Keratinocyte (primary cell): ENCODE measurements at regions not wholly inside any gene's neighbourhood (a gene's known extent, or its start where the extent isn't known, plus 50 kb on each side); places are given as distances from the start of the nearest gene placed in this dataset.

Experiments
- CTCF ChIP-seq, 3 experiments: IDR thresholded peaks in 1 of 3; conservative IDR thresholded peaks in 1 of 3; optimal IDR thresholded peaks in 1 of 3; 2 replicates in 2 of 3; 3 replicates in 1 of 3; pipeline versions ENCODE3 to v1.5.1; 2011; ENCODE audit warnings: low read length in 3 of 3, mild to moderate bottlenecking in 3 of 3, moderate library complexity in 2 of 3, control low read depth in 1 of 3, inconsistent platforms in 1 of 3; ENCODE audit not compliant: insufficient read depth in 2 of 3; ENCODE audit errors: extremely low read depth in 1 of 3
- EZH2 ChIP-seq: IDR thresholded peaks from one replicate; pipeline ENCODE4 v1.6.1; 2012; ENCODE audit warnings: inconsistent platforms, mild to moderate bottlenecking, low read length, moderate library complexity

- TF ChIP-seq CTCF (optimal IDR thresholded peaks at IDR 0.05 in 1 of 3, IDR thresholded peaks at IDR 0.05 in 1 of 3, conservative IDR thresholded peaks at IDR 0.05 in 1 of 3; ENCODE audit: extremely low read depth in 1 of 3, insufficient read depth in 2 of 3, low read length in 3 of 3) (no peak), EZH2 (no peak)
These were observed 1105.5 kb upstream of the TMEM132C start for GRCh38 chr12:127161466-127161865.
